Karpas-422 (cell line): ENCODE measurements at regions not wholly inside any gene's neighbourhood (a gene's known extent, or its start where the extent isn't known, plus 50 kb on each side); places are given as distances from the start of the nearest gene placed in this dataset.

ENCODE experiments used
- DNase-seq: peaks from one replicate; pipeline ENCODE4 v3.0.0-alpha.2; 2015
- H2AFZ ChIP-seq: fragments of 200-600 bp; sonication (generic); 2 replicates; pipeline ENCODE4 v1.6.1; 2014; ENCODE audit warnings: antibody characterized with exemption, low read length, mixed read lengths
- H3K27ac ChIP-seq: fragments of 200-600 bp; sonication (generic); 2 replicates; pipeline ENCODE4 v1.5.1; 2014; ENCODE audit warnings: mild to moderate bottlenecking, low read length, moderate library complexity
- H3K27me3 ChIP-seq: fragments of 200-600 bp; sonication (generic); 2 replicates; pipeline ENCODE4 v1.6.1; 2014; ENCODE audit warnings: low read length, mixed read lengths
- H3K36me3 ChIP-seq: fragments of 200-600 bp; sonication (generic); 2 replicates; pipeline ENCODE4 v1.6.1; 2014; ENCODE audit warnings: low read length, mixed read lengths; ENCODE audit not compliant: insufficient read depth
- H3K4me1 ChIP-seq: fragments of 200-600 bp; sonication (generic); 2 replicates; pipeline ENCODE4 v1.6.1; 2014; ENCODE audit warnings: mild to moderate bottlenecking, low read length, mixed read lengths
- H3K4me2 ChIP-seq: fragments of 200-600 bp; sonication (generic); 2 replicates; pipeline ENCODE4 v1.6.1; 2014; ENCODE audit warnings: low read length, low read depth, mild to moderate bottlenecking; ENCODE audit not compliant: poor library complexity, severe bottlenecking
- H3K4me3 ChIP-seq: fragments of 200-600 bp; sonication (generic); 2 replicates; pipeline ENCODE4 v1.5.1; 2014; ENCODE audit warnings: mild to moderate bottlenecking, antibody characterized with exemption, low read length, mixed read lengths
- H3K79me2 ChIP-seq: fragments of 200-600 bp; sonication (generic); 2 replicates; pipeline ENCODE4 v1.6.1; 2014; ENCODE audit warnings: mild to moderate bottlenecking, low read length, mixed read lengths
- H3K9ac ChIP-seq: fragments of 200-600 bp; sonication (generic); 2 replicates; pipeline ENCODE4 v1.6.0; 2014; ENCODE audit warnings: low read length
- H3K9me2 ChIP-seq: fragments of 200-600 bp; sonication (generic), shearing (Covaris generic); replicated peaks from 2 replicates; pipeline ENCODE4 v1.6.0; 2014; ENCODE audit warnings: mild to moderate bottlenecking, low read length, moderate library complexity; ENCODE audit not compliant: insufficient read depth
- H3K9me3 ChIP-seq: fragments of 300-700, 200-600 bp; sonication (generic); 2 replicates; pipeline ENCODE4 v1.6.1; 2014; ENCODE audit warnings: low read length, mixed read lengths
- H4K20me1 ChIP-seq: fragments of 200-600 bp; sonication (generic); 2 replicates; pipeline ENCODE4 v1.6.1; 2014; ENCODE audit warnings: mild to moderate bottlenecking, antibody characterized with exemption, low read length, low read depth; ENCODE audit not compliant: insufficient read depth

- no peaks in the 10 kb centered on the region for H4K20me1 ChIP-seq
- no peaks in the 10 kb centered on the region for H3K79me2 ChIP-seq
- peaks cover 25% of the 10 kb centered on the region for H3K9me3 ChIP-seq
- no peak overlapping the region for H3K9ac ChIP-seq
- H3K4me1 ChIP-seq: no peaks in the 10 kb centered on the region
- no peak overlapping the region for H3K27ac ChIP-seq
- H3K27me3 ChIP-seq: no peaks in the 10 kb centered on the region
- H3K4me2 ChIP-seq: no peak overlapping the region
- DNase-seq: no peak
- no peaks in the 10 kb centered on the region for H3K36me3 ChIP-seq
- no peaks in the 10 kb centered on the region for H3K9me2 ChIP-seq
- no peak overlapping the region for H3K4me3 ChIP-seq
- no peak overlapping the region for H2AFZ ChIP-seq
These were observed 732.3 kb upstream of the NCAM2 start for GRCh38 chr21:20265707-20266440.

- Histone ChIP-seq H3K4me2 (no peak overlapping the region), H3K36me3 (no peaks in the 10 kb centered on the region), H3K79me2 (no peaks in the 10 kb centered on the region), H3K27me3 (no peaks in the 10 kb centered on the region), H3K4me3 (no peak overlapping the region), H4K20me1 (no peaks in the 10 kb centered on the region), H2AFZ (no peak overlapping the region), H3K9me2 (no peaks in the 10 kb centered on the region), H3K9me3 (peaks cover 25% of the 10 kb centered on the region), H3K9ac (no peak overlapping the region), H3K27ac (no peak overlapping the region), H3K4me1 (no peaks in the 10 kb centered on the region)
- DNase-seq: no peak
These were observed 731.8 kb upstream of the NCAM2 start for GRCh38 chr21:20266441-20266710.

- H3K4me2 ChIP-seq: no peak overlapping the region
- no peaks in the 10 kb centered on the region for H4K20me1 ChIP-seq
- H3K79me2 ChIP-seq: no peaks in the 10 kb centered on the region
- H3K9me2 ChIP-seq: no peaks in the 10 kb centered on the region
- no peaks in the 10 kb centered on the region for H3K27me3 ChIP-seq
- no peak overlapping the region for H3K27ac ChIP-seq
- no peak overlapping the region for H3K4me3 ChIP-seq
- no peak overlapping the region for H3K9ac ChIP-seq
- no peaks in the 10 kb centered on the region for H3K36me3 ChIP-seq
- H3K9me3 ChIP-seq: peaks cover 29% of the 10 kb centered on the region
- H3K4me1 ChIP-seq: no peaks in the 10 kb centered on the region
- no peak for DNase-seq
- no peak overlapping the region for H2AFZ ChIP-seq
These were observed 727.7 kb upstream of the NCAM2 start for GRCh38 chr21:20270365-20271055.

- Histone ChIP-seq H3K4me2 (no peak overlapping the region), H3K9me3 (peaks cover 26% of the 10 kb centered on the region), H3K9me2 (no peaks in the 10 kb centered on the region), H3K9ac (no peak overlapping the region), H3K36me3 (no peaks in the 10 kb centered on the region), H4K20me1 (no peaks in the 10 kb centered on the region), H3K4me1 (no peaks in the 10 kb centered on the region), H3K27me3 (no peaks in the 10 kb centered on the region), H3K4me3 (no peak overlapping the region), H3K79me2 (no peaks in the 10 kb centered on the region), H2AFZ (no peak overlapping the region), H3K27ac (no peak overlapping the region)
- DNase-seq: no peak
These were observed 725.3 kb upstream of the NCAM2 start for GRCh38 chr21:20272791-20273362.

- Histone ChIP-seq H3K4me2 (no peak overlapping the region), H3K36me3 (no peaks in the 10 kb centered on the region), H3K27ac (no peak overlapping the region), H3K4me1 (no peaks in the 10 kb centered on the region), H3K27me3 (no peaks in the 10 kb centered on the region), H4K20me1 (no peaks in the 10 kb centered on the region), H3K79me2 (no peaks in the 10 kb centered on the region), H2AFZ (no peak overlapping the region), H3K9me2 (no peaks in the 10 kb centered on the region), H3K9ac (no peak overlapping the region), H3K9me3 (peaks cover 27% of the 10 kb centered on the region), H3K4me3 (no peak overlapping the region)
- DNase-seq: no peak
These were observed 721.8 kb upstream of the NCAM2 start for GRCh38 chr21:20276377-20276776.

GRCh38 chr21:20276954-20277353 is 721.3 kb upstream of the NCAM2 start:
- H3K4me3 ChIP-seq: no peak overlapping the region

GRCh38 chr21:20283836-20284235 is 714.4 kb upstream of the NCAM2 start:
- H3K9me2 ChIP-seq: no peaks in the 10 kb centered on the region
- no peaks in the 10 kb centered on the region for H3K36me3 ChIP-seq
- no peak for DNase-seq
- no peaks in the 10 kb centered on the region for H3K79me2 ChIP-seq
- peaks cover 13% of the 10 kb centered on the region for H3K9me3 ChIP-seq
- H3K4me1 ChIP-seq: no peaks in the 10 kb centered on the region
- no peak overlapping the region for H3K9ac ChIP-seq
- no peaks in the 10 kb centered on the region for H3K27me3 ChIP-seq
- H3K4me2 ChIP-seq: no peak overlapping the region
- H3K27ac ChIP-seq: no peak overlapping the region
- no peak overlapping the region for H3K4me3 ChIP-seq
- H4K20me1 ChIP-seq: no peaks in the 10 kb centered on the region
- H2AFZ ChIP-seq: no peak overlapping the region

More at GRCh38 chr21:20276954-20277353, 721.3 kb upstream of the NCAM2 start:
- Histone ChIP-seq H3K79me2 (no peaks in the 10 kb centered on the region), H3K27ac (no peak overlapping the region), H3K9me3 (peaks cover 27% of the 10 kb centered on the region), H3K4me2 (no peak overlapping the region), H2AFZ (no peak overlapping the region), H3K9ac (no peak overlapping the region), H4K20me1 (no peaks in the 10 kb centered on the region), H3K9me2 (no peaks in the 10 kb centered on the region), H3K27me3 (no peaks in the 10 kb centered on the region), H3K4me1 (no peaks in the 10 kb centered on the region), H3K36me3 (no peaks in the 10 kb centered on the region)
- no peak for DNase-seq

GRCh38 chr21:20292280-20292679 is 705.9 kb upstream of the NCAM2 start:
- H3K27ac ChIP-seq: no peak overlapping the region
- no peak overlapping the region for H3K4me2 ChIP-seq
- DNase-seq: no peak
- no peaks in the 10 kb centered on the region for H3K9me2 ChIP-seq
- no peaks in the 10 kb centered on the region for H3K79me2 ChIP-seq
- peaks cover 19% of the 10 kb centered on the region for H3K9me3 ChIP-seq
- H4K20me1 ChIP-seq: no peaks in the 10 kb centered on the region
- H3K4me3 ChIP-seq: no peak overlapping the region
- no peaks in the 10 kb centered on the region for H3K4me1 ChIP-seq
- H3K9ac ChIP-seq: no peak overlapping the region
- no peak overlapping the region for H2AFZ ChIP-seq
- H3K27me3 ChIP-seq: no peaks in the 10 kb centered on the region
- H3K36me3 ChIP-seq: no peaks in the 10 kb centered on the region
